Activated B cell treated with CpG ODN at 0.5 μM for 24 hours (primary cell): ENCODE measurements at regions not wholly inside any gene's neighbourhood (a gene's known extent, or its start where the extent isn't known, plus 50 kb on each side); places are given as distances from the start of the nearest gene placed in this dataset.

Experiments
- ATAC-seq: fragments of 200-7000 bp; cut with Tn5 transposase; one replicate; pipeline ENCODE4 v1.10.0; 2021; ENCODE audit warnings: low read depth, mild to moderate bottlenecking, moderate library complexity
- CTCF ChIA-PET: fragments of 350-600 bp; sonication (Branson Sonifier 250); formaldehyde crosslinking; loops from one replicate; lab custom pipeline; 2021; ENCODE audit warnings: antibody characterized with exemption; lab: Charles Lee
- POLR2A ChIA-PET: fragments of 350-600 bp; sonication (Branson Sonifier 250); formaldehyde crosslinking; loops from one replicate; lab custom pipeline; 2021; ENCODE audit warnings: antibody characterized with exemption; lab: Charles Lee
- DNase-seq: peaks from one replicate; pipeline ENCODE4 v3.0.0; 2022
- H3K27ac Mint-ChIP-seq: one replicate; pipeline ENCODE4 v1.8.0; 2020; ENCODE audit warnings: mixed read lengths
- H3K27me3 Mint-ChIP-seq: one replicate; pipeline ENCODE4 v1.8.0; 2021; ENCODE audit warnings: mixed read lengths
- H3K36me3 Mint-ChIP-seq: one replicate; pipeline ENCODE4 v1.8.0; 2021; ENCODE audit warnings: low read depth, mixed read lengths
- H3K4me1 Mint-ChIP-seq: one replicate; pipeline ENCODE4 v1.8.0; 2021; ENCODE audit warnings: mixed read lengths
- H3K4me3 Mint-ChIP-seq: one replicate; pipeline ENCODE4 v1.8.0; 2020; ENCODE audit warnings: mild to moderate bottlenecking, mixed read lengths
- H3K9me3 Mint-ChIP-seq: one replicate; pipeline ENCODE4 v1.8.0; 2020; ENCODE audit warnings: mixed read lengths
- CTCF ChIP-seq: fragments of 200-600 bp; IDR thresholded peaks from one replicate; pipeline ENCODE4 v1.8.0; 2022; ENCODE audit warnings: antibody characterized with exemption, mild to moderate bottlenecking
- intact Hi-C: fragments of 100-400 bp; cut with micrococcal nuclease; formaldehyde crosslinking; loops from one replicate; pipeline ENCODE4 v1.15.1; 2024

- ATAC-seq (no peak), DNase-seq (no peak)
- no peaks in the 10 kb centered on the region for H3K36me3 Mint-ChIP-seq
- H3K9me3 Mint-ChIP-seq: no peaks in the 10 kb centered on the region
- intact Hi-C loops: no loop called here
- no peaks in the 10 kb centered on the region for H3K27me3 Mint-ChIP-seq
- no peaks in the 10 kb centered on the region for H3K4me1 Mint-ChIP-seq
- ChIA-PET POLR2A (no interaction called here), CTCF (no interaction called here)
- TF ChIP-seq CTCF: no peak
- no peak overlapping the region for H3K4me3 Mint-ChIP-seq
- H3K27ac Mint-ChIP-seq: no peak overlapping the region
These were observed 98.7 kb upstream of the PDC start for GRCh38 chr1:186559601-186560116.

DNA sequence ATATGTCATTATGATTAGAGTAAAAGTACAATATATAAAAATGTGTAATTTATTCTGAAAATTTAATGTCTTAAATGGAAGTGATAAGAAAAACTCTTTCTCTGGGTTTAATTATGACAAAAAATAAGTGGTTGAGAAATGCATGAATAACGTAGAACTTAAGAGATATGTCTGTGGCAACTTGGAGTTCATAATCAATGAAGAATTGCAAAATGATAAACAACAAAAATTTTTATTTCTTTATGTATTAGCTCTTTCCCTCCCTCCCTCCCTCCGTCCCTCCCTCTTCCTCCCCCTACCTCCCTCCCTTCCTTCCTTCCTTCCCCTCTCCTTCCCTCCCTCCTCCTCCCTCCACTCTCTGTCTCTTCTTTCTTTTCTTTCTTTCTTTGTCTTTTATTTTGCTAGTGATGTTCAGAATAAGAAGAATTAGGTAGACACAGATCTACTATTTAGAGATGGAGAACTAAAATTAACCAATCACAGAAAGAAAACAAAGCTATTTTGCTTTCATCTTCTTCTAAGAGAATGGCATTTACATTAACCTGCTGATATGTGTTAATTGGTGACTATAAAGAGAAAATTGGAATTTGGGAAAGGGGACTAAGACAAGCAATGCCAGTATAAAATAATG, 96.3 kb upstream of the PDC start:
- ATAC-seq (no peak), DNase-seq (no peak)
- H3K9me3 Mint-ChIP-seq: peaks cover 3% of the 10 kb centered on the region
- intact Hi-C loops: no loop called here
- no peaks in the 10 kb centered on the region for H3K4me1 Mint-ChIP-seq
- POLR2A ChIA-PET: no interaction called here
- CTCF ChIA-PET: no interaction called here
- no peak for TF ChIP-seq CTCF
- no peaks in the 10 kb centered on the region for H3K36me3 Mint-ChIP-seq
- H3K27me3 Mint-ChIP-seq: no peaks in the 10 kb centered on the region
- H3K4me3 Mint-ChIP-seq: no peak overlapping the region
- H3K27ac Mint-ChIP-seq: no peak overlapping the region

DNA sequence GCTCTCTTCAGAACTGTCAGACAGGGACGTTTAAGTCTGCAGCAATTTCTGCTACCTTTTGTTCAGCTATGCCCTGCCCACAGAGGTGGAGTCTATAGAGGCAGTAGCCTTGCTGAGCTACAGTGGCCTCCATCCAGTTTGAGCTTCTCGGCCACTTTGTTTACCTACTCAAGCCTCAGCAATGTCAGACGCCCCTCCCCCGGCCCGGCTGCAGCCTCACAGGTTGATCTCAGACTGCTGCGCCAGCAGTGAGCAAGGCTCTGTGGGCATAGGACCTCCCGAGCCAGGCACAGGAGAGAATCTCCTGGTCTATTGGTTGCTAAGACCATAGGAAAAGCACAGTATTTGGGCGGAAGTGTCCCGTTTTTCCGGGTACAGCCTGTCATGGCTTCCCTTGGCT, 89.9 kb upstream of the PDC start:
- H3K36me3 Mint-ChIP-seq: no peaks in the 10 kb centered on the region
- intact Hi-C loops: no loop called here
- no peak overlapping the region for H3K27ac Mint-ChIP-seq
- peaks cover 13% of the 10 kb centered on the region for H3K9me3 Mint-ChIP-seq
- ATAC-seq: no peak
- DNase-seq: no peak
- H3K4me1 Mint-ChIP-seq: no peaks in the 10 kb centered on the region
- POLR2A ChIA-PET: no interaction called here
- no peak for TF ChIP-seq CTCF
- H3K27me3 Mint-ChIP-seq: no peaks in the 10 kb centered on the region
- no peak overlapping the region for H3K4me3 Mint-ChIP-seq
- CTCF ChIA-PET: no interaction called here

- Mint-ChIP-seq H3K4me3 (no peak overlapping the region), H3K4me1 (no peaks in the 10 kb centered on the region), H3K9me3 (peaks cover 27% of the 10 kb centered on the region), H3K27ac (no peak overlapping the region), H3K36me3 (peaks cover 2% of the 10 kb centered on the region), H3K27me3 (no peaks in the 10 kb centered on the region)
- ChIA-PET CTCF (no interaction called here), POLR2A (no interaction called here)
- ATAC-seq: no peak
- intact Hi-C loops: no loop called here
- DNase-seq: no peak
- no peak for TF ChIP-seq CTCF
These were observed 80.1 kb upstream of the PDC start for GRCh38 chr1:186541003-186541402.

DNA sequence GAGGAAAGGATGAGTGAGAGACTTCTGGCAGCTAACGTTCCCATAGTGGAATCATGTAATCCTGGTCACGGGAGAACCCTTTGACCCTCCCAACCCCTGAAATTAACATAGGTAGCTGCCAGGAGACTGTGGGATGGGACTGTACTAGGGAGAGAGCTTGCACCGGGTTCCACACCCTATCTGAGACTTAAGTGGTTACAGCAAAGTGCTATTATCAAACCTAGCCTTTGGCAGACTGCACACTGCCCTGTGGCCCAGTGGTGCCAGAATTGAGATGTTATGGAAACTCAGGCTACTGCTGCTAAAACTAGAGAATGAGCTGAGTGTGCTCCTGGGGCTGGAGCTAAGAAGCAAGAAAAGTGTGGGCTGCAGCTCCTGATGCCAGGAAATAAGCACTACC, 79.6 kb upstream of the PDC start:
- ATAC-seq (no peak), DNase-seq (no peak)
- H3K36me3 Mint-ChIP-seq: peaks cover 2% of the 10 kb centered on the region
- CTCF ChIA-PET: no interaction called here
- H3K27ac Mint-ChIP-seq: no peak overlapping the region
- H3K4me3 Mint-ChIP-seq: no peak overlapping the region
- no peak for TF ChIP-seq CTCF
- H3K9me3 Mint-ChIP-seq: peaks cover 27% of the 10 kb centered on the region
- H3K4me1 Mint-ChIP-seq: no peaks in the 10 kb centered on the region
- H3K27me3 Mint-ChIP-seq: no peaks in the 10 kb centered on the region
- POLR2A ChIA-PET: no interaction called here
- intact Hi-C loops: no loop called here
